Keratinocyte (primary cell): ENCODE measurements at regions not wholly inside any gene's neighbourhood (a gene's known extent, or its start where the extent isn't known, plus 50 kb on each side); places are given as distances from the start of the nearest gene placed in this dataset.

Source experiments
- DNase-seq: peaks from one replicate; pipeline ENCODE4 v3.0.0-alpha.2; 2011; ENCODE audit warnings: low read depth, missing footprints, low spot score
- FAIRE-seq: peaks from 2 replicates; lab custom pipeline; 2011; peaks lifted over from hg19 to GRCh38; lab: Jason Lieb, UNC
- H2AFZ ChIP-seq: 2 replicates; pipeline ENCODE4 v1.6.0; 2012; ENCODE audit warnings: low read length, control low read depth, inconsistent platforms; ENCODE audit not compliant: control insufficient read depth
- H3K27ac ChIP-seq: 2 replicates; pipeline ENCODE4 v1.5.1; 2011; ENCODE audit warnings: low read length; ENCODE audit not compliant: control insufficient read depth, insufficient read depth
- H3K27me3 ChIP-seq: 3 replicates; pipeline ENCODE4 v1.6.0; 2011; ENCODE audit warnings: low read length; ENCODE audit not compliant: control insufficient read depth, insufficient read depth; ENCODE audit errors: extremely low read depth
- H3K36me3 ChIP-seq, 2 experiments: 2 replicates in 1 of 2; 3 replicates in 1 of 2; pipeline ENCODE4 v1.5.1; 2011; ENCODE audit warnings: low read length in 2 of 2, mild to moderate bottlenecking in 1 of 2; ENCODE audit not compliant: control insufficient read depth in 2 of 2, insufficient read depth in 2 of 2; ENCODE audit errors: extremely low read depth in 1 of 2
- H3K4me1 ChIP-seq: 3 replicates; pipeline ENCODE4 v1.5.1; 2011; ENCODE audit warnings: low read length; ENCODE audit not compliant: control insufficient read depth, insufficient read depth; ENCODE audit errors: extremely low read depth
- H3K4me2 ChIP-seq: 3 replicates; pipeline ENCODE4 v1.6.0; 2011; ENCODE audit warnings: low read depth, low read length; ENCODE audit not compliant: control insufficient read depth, insufficient read depth; ENCODE audit errors: extremely low read depth
- H3K4me3 ChIP-seq, 3 experiments: fragments of 200-600 bp in 1 of 3; sonication (generic) in 1 of 3; 2 replicates in 2 of 3; 3 replicates in 1 of 3; pipeline ENCODE4 v1.5.1; 2011 to 2016; ENCODE audit warnings: low read length in 3 of 3, mild to moderate bottlenecking in 3 of 3, control low read depth in 2 of 3, inconsistent platforms in 1 of 3, low read depth in 1 of 3, mixed read lengths in 1 of 3, mixed run types in 1 of 3, moderate library complexity in 1 of 3; ENCODE audit not compliant: control insufficient read depth in 2 of 3, insufficient read depth in 2 of 3; ENCODE audit errors: extremely low read depth in 1 of 3
- H3K79me2 ChIP-seq: 2 replicates; pipeline ENCODE4 v1.6.0; 2012; ENCODE audit warnings: low read length; ENCODE audit not compliant: control insufficient read depth, insufficient read depth
- H3K9ac ChIP-seq: 3 replicates; pipeline ENCODE4 v1.6.0; 2011; ENCODE audit warnings: low read length; ENCODE audit not compliant: control insufficient read depth, insufficient read depth; ENCODE audit errors: extremely low read depth
- H3K9me1 ChIP-seq: 3 replicates; pipeline ENCODE4 v1.6.0; 2011; ENCODE audit warnings: low read length; ENCODE audit not compliant: control insufficient read depth, insufficient read depth; ENCODE audit errors: extremely low read depth
- H3K9me3 ChIP-seq: 2 replicates; pipeline ENCODE4 v1.5.1; 2012; ENCODE audit warnings: low read depth, low read length; ENCODE audit not compliant: control insufficient read depth
- H4K20me1 ChIP-seq: 3 replicates; pipeline ENCODE4 v1.6.0; 2011; ENCODE audit warnings: low read length; ENCODE audit not compliant: control insufficient read depth, insufficient read depth; ENCODE audit errors: extremely low read depth
- CTCF ChIP-seq, 3 experiments: IDR thresholded peaks in 1 of 3; conservative IDR thresholded peaks in 1 of 3; optimal IDR thresholded peaks in 1 of 3; 2 replicates in 2 of 3; 3 replicates in 1 of 3; pipeline versions ENCODE3 to v1.5.1; 2011; ENCODE audit warnings: low read length in 3 of 3, mild to moderate bottlenecking in 3 of 3, moderate library complexity in 2 of 3, control low read depth in 1 of 3, inconsistent platforms in 1 of 3; ENCODE audit not compliant: insufficient read depth in 2 of 3; ENCODE audit errors: extremely low read depth in 1 of 3
- EZH2 ChIP-seq: IDR thresholded peaks from one replicate; pipeline ENCODE4 v1.6.1; 2012; ENCODE audit warnings: inconsistent platforms, mild to moderate bottlenecking, low read length, moderate library complexity
- dilution Hi-C: fragments of 300-500 bp; cut with MboI; formaldehyde crosslinking; loops from one replicate; pipeline ENCODE4 v1.7.0; 2020; ENCODE audit warnings: low sequenced_read_pairs; ENCODE audit not compliant: extremely low pct_ligation_motif_present

DNA sequence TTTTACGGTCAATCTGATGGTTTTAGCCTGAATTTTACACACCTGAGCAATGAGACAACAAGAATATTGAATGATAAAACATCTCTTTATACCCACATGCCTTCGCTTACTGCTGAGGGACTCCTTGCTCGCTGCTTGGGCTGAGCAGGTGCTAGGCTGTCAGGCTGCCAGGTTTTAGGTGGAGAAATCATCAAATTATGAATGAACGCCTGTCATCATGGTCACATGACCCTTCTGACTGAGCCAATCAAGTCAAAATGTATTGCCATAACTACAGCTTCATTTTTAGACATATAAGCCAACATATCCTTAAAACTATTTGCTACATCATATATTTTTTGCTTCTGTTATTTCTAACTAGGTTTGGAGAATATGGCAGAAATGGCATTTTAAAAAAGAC is 274.0 kb downstream of the LNPK start:
- no peak overlapping the region for H3K9ac ChIP-seq
- no peaks in the 10 kb centered on the region for H3K9me1 ChIP-seq
- dilution Hi-C loops = no loop called here
- no peak overlapping the region for H2AFZ ChIP-seq
- H4K20me1 ChIP-seq = no peaks in the 10 kb centered on the region
- FAIRE-seq (no peak), DNase-seq (no peak)
- no peaks in the 10 kb centered on the region for H3K4me1 ChIP-seq
- H3K36me3 ChIP-seq = no peaks in the 10 kb centered on the region
- H3K27ac ChIP-seq = no peak overlapping the region
- no peaks in the 10 kb centered on the region for H3K27me3 ChIP-seq
- no peak overlapping the region for H3K4me2 ChIP-seq
- no peaks in the 10 kb centered on the region for H3K9me3 ChIP-seq
- no peak overlapping the region for H3K4me3 ChIP-seq
- TF ChIP-seq CTCF (optimal IDR thresholded peaks at IDR 0.05 in 1 of 3, IDR thresholded peaks at IDR 0.05 in 1 of 3, conservative IDR thresholded peaks at IDR 0.05 in 1 of 3; ENCODE audit: extremely low read depth in 1 of 3, insufficient read depth in 2 of 3, low read length in 3 of 3) = no peak
- no peak for TF ChIP-seq EZH2
- H3K79me2 ChIP-seq = no peaks in the 10 kb centered on the region

- DNase-seq (no peak), FAIRE-seq (no peak)
- Histone ChIP-seq H3K9me3 (no peaks in the 10 kb centered on the region), H3K9ac (no peak overlapping the region), H4K20me1 (no peaks in the 10 kb centered on the region), H3K27ac (no peak overlapping the region), H3K4me2 (no peak overlapping the region), H3K27me3 (no peaks in the 10 kb centered on the region), H3K79me2 (no peaks in the 10 kb centered on the region), H3K9me1 (no peaks in the 10 kb centered on the region), H3K4me1 (no peaks in the 10 kb centered on the region), H2AFZ (no peak overlapping the region), H3K4me3 (no peak overlapping the region), H3K36me3 (no peaks in the 10 kb centered on the region)
- dilution Hi-C loops = no loop called here
- TF ChIP-seq EZH2 (no peak), CTCF (optimal IDR thresholded peaks at IDR 0.05 in 1 of 3, IDR thresholded peaks at IDR 0.05 in 1 of 3, conservative IDR thresholded peaks at IDR 0.05 in 1 of 3; ENCODE audit: extremely low read depth in 1 of 3, insufficient read depth in 2 of 3, low read length in 3 of 3) (no peak)
Measured at GRCh38 chr2:175726223-175726622, 275.8 kb downstream of the LNPK start.
